T-helper 1 cell treated with Interleukin-12 subunit alpha and Interleukin-12 subunit beta and Interleukin-4 antibody, amounts not matched to agents 30 ng/mL and 1 ng/mL, for 36 hours (primary cell): ENCODE measurements at regions not wholly inside any gene's neighbourhood (a gene's known extent, or its start where the extent isn't known, plus 50 kb on each side); places are given as distances from the start of the nearest gene placed in this dataset.

Experiments used
- intact Hi-C: fragments of 100-400 bp; cut with micrococcal nuclease; formaldehyde crosslinking; loops from one replicate; pipeline ENCODE4 v1.15.1; 2024

- intact Hi-C loops = no loop called here
Measured at GRCh38 chr11:116172851-116173250, 599.9 kb downstream of the BUD13 start.

- intact Hi-C loops = no loop called here
Measured at GRCh38 chr11:116172156-116172555, 600.6 kb downstream of the BUD13 start.

- intact Hi-C loops = no loop called here
Measured at GRCh38 chr11:116171271-116172140, 601.3 kb downstream of the BUD13 start.

GRCh38 chr11:116170526-116171120 is 602.2 kb downstream of the BUD13 start:
- intact Hi-C loops = no loop called here

- intact Hi-C loops = no loop called here
Measured at GRCh38 chr11:116169776-116170175, 603.0 kb downstream of the BUD13 start.

- intact Hi-C loops = no loop called here
Measured at GRCh38 chr11:116168459-116168787, 604.4 kb downstream of the BUD13 start.

GRCh38 chr11:116167706-116168458 is 604.9 kb downstream of the BUD13 start:
- intact Hi-C loops = no loop called here

- intact Hi-C loops = no loop called here
Measured at GRCh38 chr11:116166573-116167465, 606.0 kb downstream of the BUD13 start.

- intact Hi-C loops = no loop called here
Measured at GRCh38 chr11:116164843-116165242, 607.9 kb downstream of the BUD13 start.

- intact Hi-C loops = no loop called here
Measured at GRCh38 chr11:116162886-116163230, 609.9 kb downstream of the BUD13 start.

- intact Hi-C loops = no loop called here
Measured at GRCh38 chr11:116162086-116162885, 610.5 kb downstream of the BUD13 start.

GRCh38 chr11:116148645-116149044 is 624.1 kb downstream of the BUD13 start:
- intact Hi-C loops = no loop called here

- intact Hi-C loops = no loop called here
Measured at GRCh38 chr11:116148056-116148455, 624.7 kb downstream of the BUD13 start.

GRCh38 chr11:116145187-116145865 is 627.5 kb downstream of the BUD13 start:
- intact Hi-C loops = no loop called here

GRCh38 chr11:116144387-116144958 is 628.3 kb downstream of the BUD13 start:
- intact Hi-C loops = no loop called here

GRCh38 chr11:116138280-116138679 is 634.1 kb upstream of the CADM1 start:
- intact Hi-C loops = no loop called here

- intact Hi-C loops = no loop called here
Measured at GRCh38 chr11:116137753-116138152, 633.5 kb upstream of the CADM1 start.

GRCh38 chr11:116136987-116137674 is 632.9 kb upstream of the CADM1 start:
- intact Hi-C loops = no loop called here

- intact Hi-C loops = no loop called here
Measured at GRCh38 chr11:116135891-116136290, 631.7 kb upstream of the CADM1 start.
